ENCODE measurements at regions not wholly inside any gene's neighbourhood (a gene's known extent, or its start where the extent isn't known, plus 50 kb on each side); places are given as distances from the start of the nearest gene placed in this dataset.
A peak's percentile ranks its signal among the peaks of the same experiment; 100 is the strongest.

GRCh38 chr9:88681434-88681833 is 146.5 kb downstream of the NXNL2 start (continued):
- TF ChIP-seq KDM2A (CRISPR knock-in tag; IDR thresholded peaks at IDR 0.05; ENCODE audit: borderline replicate concordance, low read depth) (peak; percentile 36; the same call in 1 of the 2 replicates), ZSCAN9 (CRISPR knock-in tag; IDR thresholded peaks at IDR 0.05; ENCODE audit: borderline replicate concordance) (no peak), ZBTB42 (CRISPR knock-in tag; IDR thresholded peaks at IDR 0.05) (no peak), RARA (CRISPR knock-in tag; IDR thresholded peaks at IDR 0.05) (peak; percentile 49), KLF13 (CRISPR knock-in tag; IDR thresholded peaks at IDR 0.05) (no peak), IKZF5 (CRISPR knock-in tag; IDR thresholded peaks at IDR 0.05) (no peak), NR2F6 (IDR thresholded peaks at IDR 0.05) (no peak), NR2F6 (CRISPR knock-in tag; IDR thresholded peaks at IDR 0.05) (0 out of 2 replicates have a peak, but pooled peaks have one; percentile 6), ZNF337 (CRISPR knock-in tag; IDR thresholded peaks at IDR 0.05; ENCODE audit: borderline replicate concordance, low read depth) (no peak), ZNF274 (CRISPR knock-in tag; IDR thresholded peaks at IDR 0.05) (no peak), ZNF883 (CRISPR knock-in tag; IDR thresholded peaks at IDR 0.05; ENCODE audit: not compliant biosample characterization) (no peak), ZNF674 (CRISPR knock-in tag; IDR thresholded peaks at IDR 0.05; ENCODE audit: low read depth) (no peak), BCL6 (CRISPR knock-in tag; IDR thresholded peaks at IDR 0.05) (no peak), ZNF7 (CRISPR knock-in tag; IDR thresholded peaks at IDR 0.05) (no peak), MLXIP (CRISPR knock-in tag; IDR thresholded peaks at IDR 0.05; ENCODE audit: borderline replicate concordance) (no peak), ZNF142 (CRISPR knock-in tag; IDR thresholded peaks at IDR 0.05) (no peak), DNMT3B (CRISPR knock-in tag; conservative IDR thresholded peaks at IDR 0.05) (no peak), ZBTB3 (CRISPR knock-in tag; IDR thresholded peaks at IDR 0.05; ENCODE audit: borderline replicate concordance, low read depth) (no peak)
- TF ChIP-seq, protein P1, sequence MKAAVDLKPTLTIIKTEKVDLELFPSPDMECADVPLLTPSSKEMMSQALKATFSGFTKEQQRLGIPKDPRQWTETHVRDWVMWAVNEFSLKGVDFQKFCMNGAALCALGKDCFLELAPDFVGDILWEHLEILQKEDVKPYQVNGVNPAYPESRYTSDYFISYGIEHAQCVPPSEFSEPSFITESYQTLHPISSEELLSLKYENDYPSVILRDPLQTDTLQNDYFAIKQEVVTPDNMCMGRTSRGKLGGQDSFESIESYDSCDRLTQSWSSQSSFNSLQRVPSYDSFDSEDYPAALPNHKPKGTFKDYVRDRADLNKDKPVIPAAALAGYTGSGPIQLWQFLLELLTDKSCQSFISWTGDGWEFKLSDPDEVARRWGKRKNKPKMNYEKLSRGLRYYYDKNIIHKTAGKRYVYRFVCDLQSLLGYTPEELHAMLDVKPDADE (CRISPR knock-in tag; IDR thresholded peaks at IDR 0.05) = no peak
